ENCODE measurements at regions not wholly inside any gene's neighbourhood (a gene's known extent, or its start where the extent isn't known, plus 50 kb on each side); places are given as distances from the start of the nearest gene placed in this dataset.

GRCh38 chrX:36575670-36576069 is 432.5 kb upstream of the FAM47C start:
- Mint-ChIP-seq H3K9me3 (peaks cover 6% of the 10 kb centered on the region), H3K27ac (no peak overlapping the region), H3K27me3 (no peaks in the 10 kb centered on the region), H3K4me3 (no peak overlapping the region), H3K4me1 (ENCODE audit: low read depth in 2 of 2) (no peaks in the 10 kb centered on the region), H3K36me3 (no peaks in the 10 kb centered on the region)
- DNase-seq (ENCODE audit: low spot score) (no peak), ATAC-seq (no peak)

- no peak overlapping the region for H3K27ac Mint-ChIP-seq
- H3K4me1 Mint-ChIP-seq (ENCODE audit: low read depth in 2 of 2) = no peaks in the 10 kb centered on the region
Measured at GRCh38 chrX:36577006-36577405, 431.2 kb upstream of the FAM47C start.

DNA sequence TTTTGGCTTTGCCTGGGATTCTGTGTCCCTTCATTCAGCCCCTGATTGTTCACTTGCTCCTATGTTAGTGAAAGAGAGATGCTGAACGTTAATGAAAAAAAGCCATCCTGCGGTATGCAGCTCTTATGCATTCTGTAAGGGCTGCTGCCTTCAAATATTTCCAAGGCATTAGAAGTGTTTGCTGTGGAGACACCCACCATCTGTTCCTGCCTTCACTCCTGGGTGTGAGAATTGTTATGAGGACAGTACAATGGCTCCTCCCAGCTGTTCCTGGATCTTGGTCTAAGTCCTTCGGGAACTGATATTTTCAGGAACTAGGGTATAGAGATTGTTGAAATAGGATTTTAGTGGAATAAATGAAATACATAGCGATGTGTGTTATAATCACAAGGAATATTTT is 427.1 kb upstream of the FAM47C start:
- Mint-ChIP-seq H3K27ac (no peak overlapping the region), H3K9me3 (peaks cover 6% of the 10 kb centered on the region), H3K4me1 (ENCODE audit: low read depth in 2 of 2) (no peaks in the 10 kb centered on the region), H3K36me3 (no peaks in the 10 kb centered on the region), H3K4me3 (no peak overlapping the region), H3K27me3 (no peaks in the 10 kb centered on the region)
- ATAC-seq (no peak), DNase-seq (ENCODE audit: low spot score) (no peak)

More at GRCh38 chrX:36577006-36577405, 431.2 kb upstream of the FAM47C start:
- DNase-seq (ENCODE audit: low spot score) (no peak), ATAC-seq (no peak)
- Mint-ChIP-seq H3K9me3 (peaks cover 6% of the 10 kb centered on the region), H3K36me3 (no peaks in the 10 kb centered on the region), H3K27me3 (no peaks in the 10 kb centered on the region), H3K4me3 (no peak overlapping the region)

DNA sequence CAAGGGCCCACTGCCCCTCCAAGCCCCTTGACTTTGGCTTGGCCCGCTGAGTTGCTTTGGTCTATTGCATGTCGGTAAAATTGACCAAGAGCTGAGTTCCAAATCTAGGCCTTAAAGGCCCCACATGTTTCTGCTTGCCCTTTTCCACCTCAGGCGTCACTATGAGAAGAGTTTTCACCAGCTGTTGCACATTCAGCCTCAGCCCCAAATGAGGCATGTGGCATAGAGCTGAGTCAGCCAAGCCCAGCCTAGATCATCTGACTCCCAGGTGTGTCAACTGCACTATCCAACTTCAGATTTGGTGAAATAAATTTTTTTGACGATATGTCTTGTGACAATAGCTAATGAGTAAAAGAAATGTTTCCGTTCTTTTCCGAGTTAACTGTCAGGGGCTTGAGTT is 424.5 kb upstream of the FAM47C start:
- DNase-seq (ENCODE audit: low spot score) (no peak), ATAC-seq (no peak)
- H3K27me3 Mint-ChIP-seq = no peaks in the 10 kb centered on the region
- H3K4me1 Mint-ChIP-seq (ENCODE audit: low read depth in 2 of 2) = no peaks in the 10 kb centered on the region
- peaks cover 3% of the 10 kb centered on the region for H3K9me3 Mint-ChIP-seq
- H3K4me3 Mint-ChIP-seq = no peak overlapping the region
- no peak overlapping the region for H3K27ac Mint-ChIP-seq
- no peaks in the 10 kb centered on the region for H3K36me3 Mint-ChIP-seq

DNA sequence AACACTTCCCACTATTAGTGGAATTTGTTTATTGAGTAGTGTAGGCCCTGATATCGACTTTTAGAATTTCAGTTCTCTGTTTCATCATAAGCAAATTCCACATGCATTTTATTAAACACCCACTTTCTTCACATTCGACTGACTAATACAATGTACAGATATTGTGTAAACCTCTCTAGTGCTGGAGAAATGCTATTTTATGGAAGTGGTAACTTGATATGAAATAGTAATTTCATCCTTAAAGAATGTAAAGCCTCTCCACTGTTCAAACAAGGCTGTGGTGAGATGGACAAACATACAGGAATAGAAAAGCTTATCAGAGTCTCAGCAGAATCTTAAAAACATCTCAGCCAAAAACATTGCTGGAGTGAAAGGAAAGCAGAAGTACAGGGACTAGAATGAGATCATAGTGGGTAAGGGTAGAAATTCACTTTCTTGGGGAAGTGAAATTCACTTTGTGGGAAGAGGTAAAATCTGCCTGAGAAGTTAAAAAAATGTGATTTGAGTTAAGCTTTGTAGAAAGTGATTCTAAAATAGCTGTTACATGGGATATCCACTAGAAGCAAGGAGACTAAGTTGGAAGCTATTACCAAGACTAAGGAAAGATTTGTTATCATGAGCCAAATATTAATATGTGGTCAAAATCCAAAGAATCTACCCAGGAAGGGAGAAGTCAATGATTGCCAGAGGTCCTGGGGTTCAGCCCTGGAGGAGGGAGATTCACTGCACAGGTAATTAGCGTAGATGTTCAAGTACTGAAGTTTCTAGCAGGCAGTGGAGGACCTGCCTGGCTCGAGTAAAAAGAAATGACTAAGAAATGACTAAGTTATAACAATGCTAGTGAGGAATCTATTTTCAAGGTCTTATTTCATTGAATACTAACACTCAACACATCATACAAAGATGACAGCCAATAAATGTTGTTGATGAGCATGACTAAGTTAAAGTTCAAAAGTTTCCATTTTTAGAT is 398.3 kb upstream of the FAM47C start:
- H3K27me3 Mint-ChIP-seq = no peaks in the 10 kb centered on the region
- no peak overlapping the region for H3K4me3 Mint-ChIP-seq
- DNase-seq (ENCODE audit: low spot score) = no peak

DNA sequence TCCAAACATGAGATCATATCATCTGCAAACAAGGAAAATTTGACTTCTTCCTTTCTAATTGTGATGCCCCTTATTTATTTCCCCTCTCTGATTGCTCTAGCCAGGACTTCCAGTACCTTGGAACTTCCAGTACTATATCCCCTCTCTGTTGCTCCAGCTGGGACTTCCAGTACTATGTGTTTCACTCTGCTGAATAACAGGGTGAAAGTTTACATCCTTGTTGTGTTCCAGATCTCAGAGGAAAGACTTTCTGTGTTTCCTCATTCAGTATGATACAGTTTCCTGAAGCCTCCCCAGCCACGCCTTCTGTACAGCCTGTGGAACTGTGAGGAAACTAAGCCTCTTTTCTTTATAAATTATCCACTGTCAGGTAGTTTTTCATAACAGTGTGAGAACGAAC is 381.3 kb upstream of the FAM47C start:
- Mint-ChIP-seq H3K9me3 (peaks cover 5% of the 10 kb centered on the region), H3K27ac (no peak overlapping the region), H3K36me3 (peaks cover 6% of the 10 kb centered on the region), H3K4me3 (no peak overlapping the region), H3K4me1 (ENCODE audit: low read depth in 2 of 2) (no peaks in the 10 kb centered on the region), H3K27me3 (peaks cover 0 to 2% of the 10 kb centered on the region in 2 donors)
- no peak for ATAC-seq
- no peak for DNase-seq (ENCODE audit: low spot score)

More for the DNA sequence above, 398.3 kb upstream of the FAM47C start:
- peaks cover 15% of the 10 kb centered on the region for H3K9me3 Mint-ChIP-seq
- ATAC-seq = no peak
- H3K36me3 Mint-ChIP-seq = no peaks in the 10 kb centered on the region
- no peaks in the 10 kb centered on the region for H3K4me1 Mint-ChIP-seq (ENCODE audit: low read depth in 2 of 2)
- no peak overlapping the region for H3K27ac Mint-ChIP-seq

DNA sequence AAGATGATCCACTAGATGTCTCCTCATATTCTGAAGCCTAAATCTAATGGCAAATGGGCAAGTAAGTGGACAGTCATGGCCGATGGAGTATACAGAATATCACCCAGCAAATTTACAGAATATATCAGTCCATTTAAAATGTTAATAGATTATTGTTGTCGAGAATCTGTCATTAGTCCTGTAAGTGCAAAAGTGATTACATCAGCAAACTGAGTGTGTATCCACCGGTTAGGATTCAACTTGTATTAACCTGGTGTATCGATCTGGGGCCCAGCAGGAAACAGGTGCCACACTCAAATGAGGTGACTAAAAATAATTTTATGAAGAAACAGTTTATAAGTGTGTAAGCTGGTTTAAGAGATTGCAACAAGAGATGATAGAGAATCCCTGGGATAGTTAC is 367.9 kb upstream of the FAM47C start:
- ATAC-seq = no peak
- H3K9me3 Mint-ChIP-seq = peaks cover 2% of the 10 kb centered on the region
- no peaks in the 10 kb centered on the region for H3K36me3 Mint-ChIP-seq
- DNase-seq (ENCODE audit: low spot score) = no peak
- peaks cover 0 to 2% of the 10 kb centered on the region in 2 donors for H3K27me3 Mint-ChIP-seq
- H3K4me3 Mint-ChIP-seq = no peak overlapping the region
- no peaks in the 10 kb centered on the region for H3K4me1 Mint-ChIP-seq (ENCODE audit: low read depth in 2 of 2)
- H3K27ac Mint-ChIP-seq = no peak overlapping the region

GRCh38 chrX:36642052-36642451 is 366.1 kb upstream of the FAM47C start:
- Mint-ChIP-seq H3K9me3 (peaks cover 2% of the 10 kb centered on the region), H3K4me3 (no peak overlapping the region), H3K36me3 (no peaks in the 10 kb centered on the region), H3K4me1 (ENCODE audit: low read depth in 2 of 2) (no peaks in the 10 kb centered on the region), H3K27me3 (peaks cover 0 to 2% of the 10 kb centered on the region in 2 donors), H3K27ac (no peak overlapping the region)
- DNase-seq (ENCODE audit: low spot score) (no peak), ATAC-seq (no peak)

DNA sequence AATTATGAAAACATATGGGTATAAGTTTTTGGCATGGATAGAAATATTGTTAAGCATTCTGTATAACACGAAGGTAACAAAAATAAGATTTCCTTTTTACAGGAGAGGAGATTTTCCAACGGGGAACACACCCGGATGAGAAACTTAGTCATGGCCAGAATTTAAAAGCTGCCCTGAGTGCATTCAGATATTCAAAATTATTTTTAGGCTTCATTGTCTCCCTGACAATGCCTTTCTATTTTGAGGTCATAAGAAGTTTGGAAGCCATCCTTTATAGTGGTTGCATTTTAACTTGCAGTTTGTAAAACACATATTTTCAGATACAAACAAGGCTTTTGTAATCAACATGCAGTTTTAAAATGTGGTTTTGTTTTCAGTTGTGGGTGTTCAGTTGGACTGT is 357.5 kb upstream of the FAM47C start:
- Mint-ChIP-seq H3K27me3 (no peaks in the 10 kb centered on the region), H3K27ac (no peak overlapping the region), H3K9me3 (no peaks in the 10 kb centered on the region), H3K36me3 (no peaks in the 10 kb centered on the region), H3K4me3 (no peak overlapping the region), H3K4me1 (ENCODE audit: low read depth in 2 of 2) (no peaks in the 10 kb centered on the region)
- no peak for ATAC-seq
- DNase-seq (ENCODE audit: low spot score) = no peak

DNA sequence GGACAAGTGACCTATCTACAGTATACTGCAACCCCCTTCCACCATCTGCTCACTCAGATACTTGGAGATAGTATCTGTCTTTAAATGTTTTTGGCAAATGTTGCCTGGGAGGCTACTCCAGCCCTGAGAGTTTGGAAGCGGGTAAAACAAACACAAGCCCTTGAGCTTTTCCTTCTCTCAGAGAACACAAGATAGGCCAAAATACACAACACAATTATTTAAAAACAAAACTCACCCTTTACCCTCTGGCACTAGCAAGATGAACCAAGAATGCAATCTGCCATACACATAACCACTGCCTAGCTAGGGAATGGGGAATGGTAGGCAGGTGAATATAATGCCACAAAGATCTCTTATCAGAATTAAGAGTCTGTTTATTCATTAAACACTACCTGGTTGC is 324.7 kb upstream of the FAM47C start:
- Mint-ChIP-seq H3K36me3 (no peaks in the 10 kb centered on the region), H3K4me1 (ENCODE audit: low read depth in 2 of 2) (no peaks in the 10 kb centered on the region), H3K9me3 (peaks cover 4% of the 10 kb centered on the region), H3K27me3 (no peaks in the 10 kb centered on the region), H3K4me3 (no peak overlapping the region), H3K27ac (no peak overlapping the region)
- ATAC-seq (no peak), DNase-seq (ENCODE audit: low spot score) (no peak)

- Mint-ChIP-seq H3K4me1 (ENCODE audit: low read depth in 2 of 2) (no peaks in the 10 kb centered on the region), H3K36me3 (no peaks in the 10 kb centered on the region), H3K27ac (no peak overlapping the region), H3K4me3 (no peak overlapping the region), H3K9me3 (peaks cover 4% of the 10 kb centered on the region), H3K27me3 (no peaks in the 10 kb centered on the region)
- no peak for DNase-seq (ENCODE audit: low spot score)
- ATAC-seq = no peak
Measured at GRCh38 chrX:36684053-36684452, 324.1 kb upstream of the FAM47C start.

DNA sequence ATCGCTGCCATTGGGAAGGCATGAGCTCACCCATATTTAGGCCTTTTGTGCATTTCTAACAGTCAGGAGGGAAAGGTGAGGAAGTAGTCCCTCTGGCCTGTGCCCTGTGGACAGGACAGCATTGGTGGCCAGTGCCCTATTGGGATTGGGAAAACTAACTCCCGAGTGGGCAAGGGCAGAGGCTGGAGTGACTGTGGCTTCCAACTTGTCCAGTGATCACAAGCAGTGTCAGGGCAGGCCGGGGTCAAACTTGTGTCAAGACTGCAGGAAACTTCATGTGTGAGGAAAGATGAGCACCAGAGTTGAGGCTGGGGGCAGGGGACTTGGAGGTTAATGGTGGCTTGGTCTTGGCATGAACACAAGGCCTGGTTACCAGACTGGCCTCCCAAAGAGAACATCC is 286.2 kb upstream of the FAM47C start:
- Mint-ChIP-seq H3K36me3 (no peaks in the 10 kb centered on the region), H3K4me1 (ENCODE audit: low read depth in 2 of 2) (no peaks in the 10 kb centered on the region), H3K27ac (no peak overlapping the region), H3K4me3 (no peak overlapping the region), H3K9me3 (peaks cover 3% of the 10 kb centered on the region), H3K27me3 (peaks cover 0 to 3% of the 10 kb centered on the region in 2 donors)
- DNase-seq (ENCODE audit: low spot score) (no peak), ATAC-seq (no peak)

DNA sequence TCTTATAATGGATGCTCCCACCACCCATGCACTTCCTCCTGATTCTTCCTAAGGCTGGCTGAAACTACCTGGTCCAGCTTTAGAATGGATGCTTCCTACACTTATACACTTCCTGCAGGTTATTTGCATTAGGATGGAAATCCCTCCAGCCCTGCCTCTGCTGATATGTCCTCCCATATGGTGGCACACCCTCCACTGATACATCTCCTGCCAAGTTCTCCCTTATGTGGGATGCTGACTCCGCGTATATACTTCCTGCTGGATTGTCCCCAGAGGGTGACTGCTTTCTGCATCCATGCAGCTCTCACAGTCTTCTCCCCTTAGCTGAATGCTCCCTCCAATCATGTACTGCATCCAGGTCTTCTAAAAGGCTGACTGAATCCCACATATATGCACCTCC is 254.6 kb upstream of the FAM47C start:
- Mint-ChIP-seq H3K36me3 (no peaks in the 10 kb centered on the region), H3K27me3 (no peaks in the 10 kb centered on the region), H3K9me3 (no peaks in the 10 kb centered on the region), H3K27ac (no peak overlapping the region), H3K4me3 (no peak overlapping the region), H3K4me1 (ENCODE audit: low read depth in 2 of 2) (no peaks in the 10 kb centered on the region)
- ATAC-seq (no peak), DNase-seq (ENCODE audit: low spot score) (no peak)

- H3K36me3 Mint-ChIP-seq = no peaks in the 10 kb centered on the region
- H3K27me3 Mint-ChIP-seq = no peaks in the 10 kb centered on the region
- no peaks in the 10 kb centered on the region for H3K4me1 Mint-ChIP-seq (ENCODE audit: low read depth in 2 of 2)
- no peak overlapping the region for H3K27ac Mint-ChIP-seq
- no peak for DNase-seq (ENCODE audit: low spot score)
- ATAC-seq = no peak
- H3K4me3 Mint-ChIP-seq = no peak overlapping the region
- H3K9me3 Mint-ChIP-seq = no peaks in the 10 kb centered on the region
Measured at GRCh38 chrX:36787752-36788151, 220.4 kb upstream of the FAM47C start.

GRCh38 chrX:36803151-36803550 is 205.0 kb upstream of the FAM47C start:
- peaks cover 0 to 4% of the 10 kb centered on the region in 2 donors for H3K27me3 Mint-ChIP-seq
- no peak overlapping the region for H3K27ac Mint-ChIP-seq
- H3K4me1 Mint-ChIP-seq (ENCODE audit: low read depth in 2 of 2) = no peaks in the 10 kb centered on the region
- no peak for DNase-seq (ENCODE audit: low spot score)
- H3K36me3 Mint-ChIP-seq = no peaks in the 10 kb centered on the region
- ATAC-seq = no peak
- H3K9me3 Mint-ChIP-seq = no peaks in the 10 kb centered on the region
- H3K4me3 Mint-ChIP-seq = no peak overlapping the region

All from natural killer cell treated with Interleukin-12 subunit alpha and Interleukin-12 subunit beta and Interleukin-15 and Interleukin-18, amount 100 ng/mL, for 72 hours (primary cell).